HG02938 (cell line): ENCODE measurements at regions not wholly inside any gene's neighbourhood (a gene's known extent, or its start where the extent isn't known, plus 50 kb on each side); places are given as distances from the start of the nearest gene placed in this dataset.

Experiments
- ATAC-seq: cut with Tn5 transposase; IDR thresholded peaks from one replicate; pipeline ENCODE4 v1.9.1; 2021; ENCODE audit warnings: mild to moderate bottlenecking, moderate library complexity; ENCODE audit not compliant: unreplicated experiment

DNA sequence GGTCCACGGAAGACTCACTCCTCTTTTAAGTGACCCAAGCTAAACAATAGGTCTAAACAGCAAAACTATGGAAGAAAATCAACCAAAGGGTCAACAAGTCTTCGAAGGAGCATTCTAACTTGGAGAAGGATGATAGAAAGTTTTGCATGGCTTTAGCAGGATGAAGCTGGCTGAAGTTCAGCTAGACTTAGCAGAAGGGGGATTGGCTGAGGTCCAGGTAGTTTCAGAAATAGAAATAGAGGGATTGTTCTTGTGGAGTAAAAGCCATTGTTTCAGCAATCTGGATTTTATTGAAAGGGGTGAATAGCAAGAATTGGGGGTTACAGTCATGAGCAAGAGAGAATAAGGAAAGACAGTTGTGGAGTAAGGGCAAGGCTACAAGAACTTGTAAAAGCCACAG, 84.7 kb upstream of the TSPAN8 start:
- ATAC-seq: no peak

DNA sequence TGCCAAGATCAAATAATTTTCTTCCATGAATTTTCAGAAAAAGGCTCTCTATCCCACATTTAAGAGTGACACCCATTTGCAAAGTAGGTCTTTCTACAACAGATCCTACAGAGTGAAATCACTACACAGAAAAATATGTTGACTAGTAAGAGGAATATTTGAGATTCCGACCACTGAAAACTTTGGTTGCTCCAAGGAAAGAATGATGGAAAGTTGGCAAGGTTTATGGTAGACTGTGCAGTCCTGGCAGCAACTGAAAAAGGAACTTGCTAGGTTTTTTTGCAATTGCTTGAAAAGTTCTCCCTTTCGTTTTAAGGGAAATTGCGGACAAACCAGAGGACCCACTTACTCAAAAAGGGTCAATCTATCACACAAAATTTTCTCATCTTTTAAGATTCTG, 83.1 kb upstream of the TSPAN8 start:
- no peak for ATAC-seq

DNA sequence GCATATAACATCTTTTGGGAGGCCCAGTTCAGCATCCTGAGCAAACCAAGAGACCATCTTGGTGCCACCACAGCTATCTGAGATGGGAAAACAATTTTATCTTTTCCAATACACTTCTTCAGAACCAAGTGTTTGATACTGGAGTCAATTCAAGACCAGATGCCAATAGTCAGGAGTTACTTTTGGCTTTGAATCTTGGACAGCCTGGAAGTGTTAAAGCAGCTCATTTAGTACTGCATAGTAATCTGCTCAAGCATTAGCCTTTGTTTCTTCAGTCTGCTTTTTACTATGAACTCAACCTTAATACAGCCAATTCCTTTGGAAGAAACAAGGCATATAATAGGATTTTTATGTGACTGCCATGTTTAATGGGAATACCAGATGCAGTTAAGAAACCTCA, 81.9 kb upstream of the TSPAN8 start:
- no peak for ATAC-seq

DNA sequence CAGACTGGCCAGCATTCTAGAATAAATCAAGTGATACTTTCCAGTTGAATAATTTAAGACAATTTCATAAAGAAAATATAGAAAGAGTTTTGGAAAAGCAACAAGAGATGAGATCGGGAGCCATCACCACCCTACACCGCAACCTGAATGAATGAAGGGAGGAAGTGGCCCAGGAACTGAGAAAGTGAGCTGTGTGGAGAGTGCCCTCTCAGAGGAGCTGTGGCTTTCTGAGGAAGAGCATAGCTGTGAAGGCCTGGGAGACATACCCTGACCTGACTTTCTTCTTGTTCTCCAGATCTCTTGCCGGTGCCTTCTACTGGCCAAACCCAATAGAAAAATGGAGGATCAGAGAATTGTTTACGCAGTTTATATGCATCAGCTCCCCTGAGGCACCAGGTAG, 79.3 kb upstream of the TSPAN8 start:
- ATAC-seq: no peak

DNA sequence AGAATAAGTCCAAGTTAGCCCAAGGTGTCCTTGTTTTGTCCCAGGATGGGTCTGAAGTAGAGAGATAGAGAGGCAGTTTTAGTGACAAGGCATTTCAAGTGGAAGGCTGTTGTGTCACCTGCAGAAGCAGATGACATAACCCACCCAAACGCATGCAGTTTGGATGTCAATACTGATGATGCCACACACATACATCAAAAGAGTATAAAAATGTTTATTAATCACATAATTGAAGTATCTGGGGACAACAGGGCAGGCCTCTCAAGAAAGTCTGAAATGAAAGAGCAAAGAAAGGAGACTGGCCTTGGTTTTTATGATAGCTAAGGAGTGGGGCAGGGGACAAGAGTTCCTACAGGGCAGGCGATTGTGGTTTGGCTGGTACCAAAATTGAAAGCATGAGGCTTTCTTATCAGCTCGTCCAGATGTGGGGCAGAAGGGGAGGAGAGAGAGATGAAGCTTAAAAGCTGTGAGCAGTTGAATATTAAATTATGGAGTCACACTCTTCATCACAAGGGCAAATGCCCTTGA, 78.4 kb upstream of the TSPAN8 start:
- no peak for ATAC-seq

DNA sequence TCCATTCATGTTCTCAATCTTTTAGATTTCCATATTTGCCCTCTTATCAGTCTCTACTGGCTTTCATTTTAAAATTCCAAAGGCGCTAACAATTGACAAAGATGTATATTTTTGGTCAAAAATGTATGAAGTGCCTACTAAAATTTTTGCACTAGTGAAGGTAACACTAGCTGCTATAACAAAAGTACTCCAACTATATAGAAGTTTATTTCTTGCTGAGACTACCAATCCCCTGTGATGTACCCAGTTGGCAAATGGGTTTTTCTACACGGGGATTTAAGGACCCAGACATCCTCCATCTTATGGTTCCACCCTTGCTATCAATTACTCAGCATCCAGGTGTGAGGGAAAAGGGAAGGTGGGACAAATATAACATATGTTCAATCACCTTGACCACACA, 75.3 kb upstream of the TSPAN8 start:
- no peak for ATAC-seq

DNA sequence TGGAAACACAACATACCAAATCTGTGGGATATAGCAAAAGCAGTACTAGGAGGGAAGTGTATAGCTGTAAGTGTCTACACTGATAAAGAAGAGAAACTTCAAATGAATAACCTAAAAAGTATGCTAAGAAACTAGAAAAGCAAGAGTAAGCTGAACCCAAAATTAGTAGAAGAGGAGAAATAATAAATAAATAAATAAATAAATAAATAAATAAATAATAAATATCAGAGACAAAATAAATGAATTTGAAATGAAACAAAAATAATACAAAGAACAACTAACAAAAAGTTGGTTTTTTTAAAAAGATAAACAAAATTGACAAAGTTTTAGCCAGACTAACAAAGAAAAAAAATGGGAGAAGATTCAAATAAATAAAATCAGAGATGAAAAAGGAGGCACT, 72.7 kb upstream of the TSPAN8 start:
- no peak for ATAC-seq

DNA sequence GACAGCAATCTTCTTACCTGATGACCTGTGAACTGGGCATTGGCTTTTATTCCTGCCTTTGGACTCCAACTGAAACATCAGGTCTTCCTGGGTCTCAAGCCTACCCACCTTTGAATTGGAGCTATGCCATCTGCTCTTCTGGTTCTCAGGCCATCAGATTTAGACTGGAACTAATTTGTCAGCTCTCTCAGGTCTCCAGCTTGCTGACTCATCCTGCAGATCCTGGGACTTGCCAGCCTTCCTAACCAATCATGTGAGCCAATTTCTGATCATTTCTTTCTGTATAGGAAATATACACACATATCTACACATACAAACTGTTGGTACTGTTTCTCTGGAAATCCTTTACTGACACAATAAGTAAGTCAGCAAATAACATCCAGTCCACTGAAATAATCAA, 65.3 kb upstream of the TSPAN8 start:
- no peak for ATAC-seq

DNA sequence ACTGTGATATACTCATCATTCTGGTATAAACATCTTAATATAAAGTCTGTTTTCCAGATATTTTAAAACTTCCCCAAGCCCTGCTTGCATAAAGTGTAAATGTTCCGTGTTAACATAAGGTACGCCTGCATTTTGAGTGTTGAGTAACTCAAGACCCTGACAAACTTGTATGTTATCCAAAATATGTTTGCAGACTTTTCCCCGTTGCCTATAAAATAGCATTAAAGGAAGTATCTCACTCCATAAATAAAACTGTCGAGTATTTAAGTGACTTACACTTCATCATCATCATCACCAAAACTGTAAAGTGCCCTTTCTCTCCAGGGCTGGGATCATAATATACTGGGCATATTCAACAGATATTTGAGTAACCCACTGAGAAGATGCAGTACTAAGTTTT, 64.6 kb upstream of the TSPAN8 start:
- ATAC-seq: no peak

DNA sequence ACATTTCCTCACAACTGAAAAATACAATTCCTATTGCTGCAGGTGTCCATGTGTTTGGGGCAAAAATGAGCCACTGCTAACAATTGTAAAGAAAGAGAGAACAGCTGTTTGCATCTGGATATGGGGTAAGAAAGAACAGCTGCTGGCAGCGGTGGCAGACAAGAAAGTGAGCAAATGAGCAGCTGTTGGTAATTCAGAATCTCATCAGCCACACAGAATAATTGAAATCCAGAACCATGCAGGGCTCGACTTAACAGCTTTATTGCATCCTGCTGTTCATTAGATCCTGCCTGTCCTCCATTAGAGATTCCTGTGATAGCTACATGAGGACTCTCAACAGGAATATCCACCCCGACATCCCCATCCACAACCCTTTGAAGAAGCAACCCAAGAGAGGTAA, 62.5 kb upstream of the TSPAN8 start:
- no peak for ATAC-seq

DNA sequence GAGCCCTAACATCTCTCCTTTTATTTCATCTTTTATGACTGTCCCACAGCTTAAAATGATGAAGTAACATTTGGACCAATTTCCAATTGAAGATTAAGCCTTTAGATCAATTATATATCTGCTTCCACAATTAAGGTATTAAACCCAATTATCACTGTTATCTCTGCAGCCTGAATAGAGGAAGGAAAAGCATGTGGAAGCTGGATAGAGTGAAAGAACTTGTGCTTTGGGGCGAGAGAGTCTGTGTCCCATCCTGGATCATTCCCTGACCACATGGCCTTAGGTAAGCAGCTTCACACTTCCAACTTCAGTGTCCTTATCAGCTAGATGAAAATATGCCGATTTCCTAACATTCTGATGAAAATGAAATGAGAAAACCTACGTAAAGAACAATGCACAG, 61.4 kb upstream of the TSPAN8 start:
- ATAC-seq: no peak

DNA sequence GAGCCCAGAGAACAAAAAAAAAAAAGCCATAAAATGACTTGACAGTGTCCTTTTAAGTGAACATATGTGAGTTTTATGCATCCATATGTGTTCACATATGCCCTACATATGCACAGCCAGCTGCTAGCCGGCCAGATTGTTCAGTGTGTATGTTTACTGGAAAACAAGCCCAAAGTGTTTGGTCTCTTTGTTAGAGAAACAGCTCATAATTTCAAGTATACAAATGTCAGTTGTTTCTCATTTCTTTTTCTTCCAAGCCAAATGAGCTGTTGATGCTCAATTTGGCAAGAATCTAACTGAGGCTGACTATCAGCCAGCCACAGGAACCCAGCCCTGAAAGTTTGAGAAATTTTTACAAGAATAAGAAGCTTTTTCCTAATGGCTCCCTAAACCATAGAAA, 60.8 kb upstream of the TSPAN8 start:
- no peak for ATAC-seq

DNA sequence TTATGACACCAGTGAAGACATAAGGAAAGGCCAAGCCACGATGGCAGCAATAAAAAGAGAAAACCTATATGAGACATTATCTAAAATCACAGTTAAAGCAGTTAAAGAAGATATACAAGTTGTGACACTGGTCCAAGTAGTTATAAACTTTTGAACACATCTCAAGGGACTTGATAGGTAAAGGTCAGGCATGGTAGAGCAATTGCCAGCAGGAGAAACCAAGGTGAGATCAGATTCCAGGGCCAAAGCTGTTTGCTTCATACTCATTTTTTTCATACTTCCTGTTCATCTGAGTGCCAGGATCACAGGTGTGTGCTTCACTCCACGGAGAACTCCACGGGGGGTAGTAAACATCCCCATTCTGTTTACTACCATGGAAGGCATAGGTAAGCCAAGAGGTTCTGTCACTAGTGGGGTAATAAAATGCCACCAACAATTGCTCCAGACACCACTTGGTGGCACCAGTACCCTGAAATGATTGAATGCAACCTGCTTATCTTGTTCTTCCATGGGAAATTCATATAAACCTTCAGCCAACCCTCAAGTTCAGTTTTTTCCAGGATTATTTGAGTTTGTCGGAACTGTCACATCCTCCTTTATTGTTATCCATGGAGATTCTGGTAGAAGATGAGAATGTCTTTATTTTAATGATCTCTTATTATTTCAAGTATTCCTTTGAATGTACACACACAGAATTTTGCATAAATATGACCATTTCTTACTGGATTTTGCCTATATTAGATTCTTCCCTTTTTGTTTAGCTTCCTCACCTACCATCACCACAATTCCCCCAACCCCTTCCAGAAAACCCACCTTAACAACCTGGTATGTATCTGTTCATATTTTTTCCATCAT, 59.2 kb upstream of the TSPAN8 start:
- peak; percentile 54 for ATAC-seq

DNA sequence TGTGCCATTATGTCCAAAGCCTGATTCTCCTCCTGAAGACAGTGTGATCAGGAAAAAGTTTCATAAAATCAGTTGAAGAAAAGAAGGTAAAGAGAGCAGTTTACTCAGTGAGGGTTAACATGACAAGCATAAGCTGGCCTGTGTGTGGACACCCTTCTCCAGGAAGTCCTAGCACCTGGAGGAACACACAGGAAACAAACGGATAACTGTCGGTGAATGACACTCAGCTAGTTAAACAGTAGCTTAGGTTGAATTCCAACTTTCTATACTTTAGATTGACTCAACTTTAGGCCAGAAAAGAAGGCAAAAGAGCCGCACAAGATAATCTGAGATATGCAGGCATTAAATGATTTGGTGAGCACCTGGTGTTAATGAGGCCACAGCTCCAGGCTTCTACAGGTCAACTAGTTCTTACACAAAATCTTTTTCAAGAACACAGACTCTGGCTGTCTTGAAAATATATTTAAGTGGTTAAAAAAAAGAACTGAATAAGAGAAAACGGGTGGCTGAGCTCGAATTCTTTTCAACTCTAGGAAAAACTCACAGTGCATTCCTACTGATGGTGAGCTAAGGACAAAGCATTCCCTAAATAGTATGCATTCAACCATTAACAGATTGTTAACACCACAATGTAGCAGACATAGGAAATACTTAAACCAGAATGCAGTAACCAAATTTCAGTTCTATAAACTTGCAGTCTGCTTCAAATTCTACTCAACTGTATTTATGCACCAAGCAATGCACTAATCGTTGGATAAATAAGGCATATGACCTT, 56.9 kb upstream of the TSPAN8 start:
- ATAC-seq: no peak

DNA sequence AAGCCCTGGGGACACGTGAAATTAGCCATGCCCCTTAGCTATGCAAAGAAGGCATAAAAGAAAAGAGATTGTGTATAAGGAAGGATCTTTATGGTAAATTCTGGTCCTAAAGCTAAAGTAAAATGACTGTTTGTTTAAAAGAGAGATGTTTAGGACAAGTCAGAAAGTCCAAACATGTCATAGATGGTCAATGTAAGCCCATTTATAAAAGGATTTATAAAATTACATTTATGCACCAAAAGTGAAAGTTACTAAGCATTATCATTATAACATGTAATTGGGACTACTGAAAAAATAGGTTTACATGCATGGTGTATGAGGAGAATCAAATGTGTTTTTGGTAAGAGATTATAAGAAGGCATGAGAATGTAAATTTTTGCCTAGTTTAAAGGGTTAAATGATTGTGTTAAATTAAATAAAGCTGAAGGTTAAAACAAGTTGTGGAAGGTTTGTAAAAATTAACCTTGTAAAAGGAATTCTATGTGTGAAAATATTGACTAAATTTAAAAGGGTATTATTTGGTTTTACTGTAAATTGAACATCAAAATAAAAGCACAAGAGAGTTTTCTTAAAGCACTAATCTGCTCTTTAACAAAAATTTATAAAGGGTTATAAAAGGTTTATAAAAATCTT, 50.4 kb upstream of the TSPAN8 start:
- ATAC-seq: no peak
